GM21515 (cell line): ENCODE measurements at regions not wholly inside any gene's neighbourhood (a gene's known extent, or its start where the extent isn't known, plus 50 kb on each side); places are given as distances from the start of the nearest gene placed in this dataset.
"Not testable (repeated sequence)": the region's sequence is repeated elsewhere in the genome, so short reads cannot be mapped to it uniquely, and the experiment has no call there.

Source experiments
- ATAC-seq: cut with Tn5 transposase; IDR thresholded peaks from one replicate; pipeline ENCODE4 v1.9.1; 2021; ENCODE audit not compliant: unreplicated experiment

- ATAC-seq, result no peak
These were observed 396.7 kb upstream of the RGPD4 start for GRCh38 chr2:107430006-107430405.

- no peak for ATAC-seq
These were observed 396.0 kb upstream of the RGPD4 start for GRCh38 chr2:107430596-107431266.

GRCh38 chr2:107436281-107436680 is 390.4 kb upstream of the RGPD4 start:
- ATAC-seq, result no peak

- no peak for ATAC-seq
These were observed 389.4 kb upstream of the RGPD4 start for GRCh38 chr2:107437265-107437664.

- no peak for ATAC-seq
These were observed 388.9 kb upstream of the RGPD4 start for GRCh38 chr2:107437807-107438206.

GRCh38 chr2:107448160-107448559 is 378.5 kb upstream of the RGPD4 start:
- ATAC-seq, result no peak

- no peak for ATAC-seq
These were observed 365.4 kb upstream of the RGPD4 start for GRCh38 chr2:107461301-107461700.

GRCh38 chr2:107462181-107462580 is 364.5 kb upstream of the RGPD4 start:
- no peak for ATAC-seq

- no peak for ATAC-seq
These were observed 360.5 kb upstream of the RGPD4 start for GRCh38 chr2:107466241-107466640.

- ATAC-seq, result no peak
These were observed 359.5 kb upstream of the RGPD4 start for GRCh38 chr2:107466984-107467773.

- no peak for ATAC-seq
These were observed 357.2 kb upstream of the RGPD4 start for GRCh38 chr2:107469437-107469995.

- ATAC-seq, result no peak
These were observed 353.5 kb upstream of the RGPD4 start for GRCh38 chr2:107473150-107473549.

GRCh38 chr2:107475859-107476258 is 350.8 kb upstream of the RGPD4 start:
- ATAC-seq, result no peak

GRCh38 chr2:107502539-107502938 is 324.2 kb upstream of the RGPD4 start:
- no peak for ATAC-seq

GRCh38 chr2:107511970-107512789 is 314.5 kb upstream of the RGPD4 start:
- no peak for ATAC-seq

GRCh38 chr2:107525406-107525805 is 301.3 kb upstream of the RGPD4 start:
- ATAC-seq, result no peak

GRCh38 chr2:107529146-107529545 is 297.5 kb upstream of the RGPD4 start:
- ATAC-seq, result no peak

- no peak for ATAC-seq
These were observed 296.6 kb upstream of the RGPD4 start for GRCh38 chr2:107530046-107530445.

GRCh38 chr2:107534926-107535325 is 291.8 kb upstream of the RGPD4 start:
- ATAC-seq, result no peak

GRCh38 chr2:107535905-107536689 is 290.6 kb upstream of the RGPD4 start:
- not testable (repeated sequence) for ATAC-seq
